ENCODE measurements at regions not wholly inside any gene's neighbourhood (a gene's known extent, or its start where the extent isn't known, plus 50 kb on each side); places are given as distances from the start of the nearest gene placed in this dataset.

- TF ChIP-seq CTCF (IDR thresholded peaks at IDR 0.05; ENCODE audit: low read depth, low read length) (no peak), POLR2A (IDR thresholded peaks at IDR 0.05; ENCODE audit: extremely low read depth, insufficient read length) (no peak), MYC (IDR thresholded peaks at IDR 0.05; ENCODE audit: low read depth, low read length) (no peak), MAX (IDR thresholded peaks at IDR 0.05; ENCODE audit: low read depth, low read length) (no peak)
- H3K4me3 ChIP-seq (ENCODE audit: low read depth, low read length) = no peak overlapping the region
- no peak for DNase-seq (ENCODE audit: low read depth)
Observed at GRCh38 chr7:136807598-136807997, 60.9 kb upstream of the CHRM2 start.

- no peak for DNase-seq (ENCODE audit: low read depth)
- H3K4me3 ChIP-seq (ENCODE audit: low read depth, low read length) = no peak overlapping the region
- TF ChIP-seq MYC (IDR thresholded peaks at IDR 0.05; ENCODE audit: low read depth, low read length) (no peak), MAX (IDR thresholded peaks at IDR 0.05; ENCODE audit: low read depth, low read length) (no peak), CTCF (IDR thresholded peaks at IDR 0.05; ENCODE audit: low read depth, low read length) (no peak), POLR2A (IDR thresholded peaks at IDR 0.05; ENCODE audit: extremely low read depth, insufficient read length) (no peak)
Observed at GRCh38 chr7:136803028-136803427, 65.4 kb upstream of the CHRM2 start.

GRCh38 chr7:136783934-136784333, 84.5 kb upstream of the CHRM2 start:
- DNase-seq (ENCODE audit: low read depth) = no peak
- TF ChIP-seq MAX (IDR thresholded peaks at IDR 0.05; ENCODE audit: low read depth, low read length) = no peak
- TF ChIP-seq MYC (IDR thresholded peaks at IDR 0.05; ENCODE audit: low read depth, low read length) = no peak
- TF ChIP-seq POLR2A (IDR thresholded peaks at IDR 0.05; ENCODE audit: extremely low read depth, insufficient read length) = no peak
- no peak for TF ChIP-seq CTCF (IDR thresholded peaks at IDR 0.05; ENCODE audit: low read depth, low read length)
- H3K4me3 ChIP-seq (ENCODE audit: low read depth, low read length) = no peak overlapping the region

- DNase-seq (ENCODE audit: low read depth) = no peak
- no peak overlapping the region for H3K4me3 ChIP-seq (ENCODE audit: low read depth, low read length)
- TF ChIP-seq MYC (IDR thresholded peaks at IDR 0.05; ENCODE audit: low read depth, low read length) = no peak
- TF ChIP-seq MAX (IDR thresholded peaks at IDR 0.05; ENCODE audit: low read depth, low read length) = no peak
- no peak for TF ChIP-seq POLR2A (IDR thresholded peaks at IDR 0.05; ENCODE audit: extremely low read depth, insufficient read length)
- TF ChIP-seq CTCF (IDR thresholded peaks at IDR 0.05; ENCODE audit: low read depth, low read length) = no peak
Observed at GRCh38 chr7:136741941-136742340, 126.5 kb upstream of the CHRM2 start.

GRCh38 chr7:136728945-136729344, 139.5 kb upstream of the CHRM2 start:
- H3K4me3 ChIP-seq (ENCODE audit: low read depth, low read length) = no peak overlapping the region
- no peak for TF ChIP-seq POLR2A (IDR thresholded peaks at IDR 0.05; ENCODE audit: extremely low read depth, insufficient read length)
- TF ChIP-seq CTCF (IDR thresholded peaks at IDR 0.05; ENCODE audit: low read depth, low read length) = no peak
- no peak for TF ChIP-seq MYC (IDR thresholded peaks at IDR 0.05; ENCODE audit: low read depth, low read length)
- peak; percentile 21 for DNase-seq (ENCODE audit: low read depth)

- no peak overlapping the region for H3K4me3 ChIP-seq (ENCODE audit: low read depth, low read length)
- no peak for DNase-seq (ENCODE audit: low read depth)
- no peak for TF ChIP-seq MAX (IDR thresholded peaks at IDR 0.05; ENCODE audit: low read depth, low read length)
- no peak for TF ChIP-seq MYC (IDR thresholded peaks at IDR 0.05; ENCODE audit: low read depth, low read length)
- TF ChIP-seq POLR2A (IDR thresholded peaks at IDR 0.05; ENCODE audit: extremely low read depth, insufficient read length) = no peak
Observed at GRCh38 chr7:136726460-136726859, 142.0 kb upstream of the CHRM2 start.

All from NB4 (cell line).